ENCODE measurements at regions not wholly inside any gene's neighbourhood (a gene's known extent, or its start where the extent isn't known, plus 50 kb on each side); places are given as distances from the start of the nearest gene placed in this dataset.

DNA sequence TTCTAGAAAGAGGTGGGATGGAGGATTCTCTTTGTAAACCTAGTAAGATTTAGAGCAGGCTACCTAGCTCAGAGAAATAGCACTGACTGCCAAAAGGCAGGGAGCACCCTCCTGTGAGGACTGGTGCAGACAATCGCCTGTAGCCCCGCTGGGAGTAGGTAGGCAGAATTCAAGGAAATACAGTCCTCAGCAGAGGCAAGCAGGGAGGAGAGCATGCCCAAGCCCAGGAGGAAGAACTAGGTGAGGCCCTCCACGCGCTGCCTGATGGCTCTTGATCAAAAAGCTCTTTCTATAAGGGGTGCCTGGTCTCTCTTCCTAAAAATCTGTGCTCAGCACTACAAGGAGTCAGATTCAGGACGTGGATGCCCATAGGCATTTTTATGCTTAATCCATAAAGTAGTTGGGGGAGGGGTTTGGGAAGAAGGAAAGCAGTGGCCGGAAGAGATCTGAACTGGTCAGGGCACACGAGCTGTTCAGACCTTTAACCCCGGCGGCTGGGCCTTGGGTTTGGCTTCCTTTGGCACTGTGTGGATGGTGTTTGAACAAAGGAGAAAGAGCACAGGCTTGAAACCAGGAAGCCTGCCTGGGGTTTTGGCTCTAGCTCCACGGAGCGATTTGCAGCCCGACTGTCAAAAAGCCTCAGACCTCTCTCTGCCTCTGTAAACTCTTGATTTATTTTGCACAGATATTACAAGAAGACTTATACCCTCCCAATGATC is 320.6 kb downstream of the FOXO1 start:
- TF ChIP-seq, protein P1, sequence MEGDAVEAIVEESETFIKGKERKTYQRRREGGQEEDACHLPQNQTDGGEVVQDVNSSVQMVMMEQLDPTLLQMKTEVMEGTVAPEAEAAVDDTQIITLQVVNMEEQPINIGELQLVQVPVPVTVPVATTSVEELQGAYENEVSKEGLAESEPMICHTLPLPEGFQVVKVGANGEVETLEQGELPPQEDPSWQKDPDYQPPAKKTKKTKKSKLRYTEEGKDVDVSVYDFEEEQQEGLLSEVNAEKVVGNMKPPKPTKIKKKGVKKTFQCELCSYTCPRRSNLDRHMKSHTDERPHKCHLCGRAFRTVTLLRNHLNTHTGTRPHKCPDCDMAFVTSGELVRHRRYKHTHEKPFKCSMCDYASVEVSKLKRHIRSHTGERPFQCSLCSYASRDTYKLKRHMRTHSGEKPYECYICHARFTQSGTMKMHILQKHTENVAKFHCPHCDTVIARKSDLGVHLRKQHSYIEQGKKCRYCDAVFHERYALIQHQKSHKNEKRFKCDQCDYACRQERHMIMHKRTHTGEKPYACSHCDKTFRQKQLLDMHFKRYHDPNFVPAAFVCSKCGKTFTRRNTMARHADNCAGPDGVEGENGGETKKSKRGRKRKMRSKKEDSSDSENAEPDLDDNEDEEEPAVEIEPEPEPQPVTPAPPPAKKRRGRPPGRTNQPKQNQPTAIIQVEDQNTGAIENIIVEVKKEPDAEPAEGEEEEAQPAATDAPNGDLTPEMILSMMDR (IDR thresholded peaks at IDR 0.05; ENCODE audit: low read length): no peak
- no peak for TF ChIP-seq EZH2 (IDR thresholded peaks at IDR 0.05; ENCODE audit: borderline replicate concordance, low read length)
